GM20000 (cell line): ENCODE measurements at regions not wholly inside any gene's neighbourhood (a gene's known extent, or its start where the extent isn't known, plus 50 kb on each side); places are given as distances from the start of the nearest gene placed in this dataset.

ENCODE experiments used
- DNase-seq: peaks from one replicate; pipeline ENCODE4 v3.0.0; 2012; ENCODE audit warnings: low spot score
- CTCF ChIP-seq: IDR thresholded peaks from 2 replicates; pipeline ENCODE4 v1.5.1; 2012; ENCODE audit warnings: mild to moderate bottlenecking, control low read depth; ENCODE audit errors: extremely low read depth, missing control alignments

GRCh38 chr7:15005672-15006071 lies 103.1 kb upstream of the DGKB start:
- DNase-seq: no peak
- TF ChIP-seq CTCF: no peak

- DNase-seq: no peak
- TF ChIP-seq CTCF: no peak
These were observed 97.6 kb upstream of the DGKB start for GRCh38 chr7:15000157-15000556.

- no peak for TF ChIP-seq CTCF
These were observed 96.8 kb upstream of the DGKB start for GRCh38 chr7:14999331-14999730.

GRCh38 chr7:14995774-14996173 lies 93.2 kb upstream of the DGKB start:
- no peak for DNase-seq
- TF ChIP-seq CTCF: no peak

More at GRCh38 chr7:14999331-14999730, 96.8 kb upstream of the DGKB start:
- no peak for DNase-seq

GRCh38 chr7:14988941-14989340 lies 86.4 kb upstream of the DGKB start:
- no peak for TF ChIP-seq CTCF
- DNase-seq: no peak

GRCh38 chr7:14978687-14979086 lies 76.1 kb upstream of the DGKB start:
- no peak for TF ChIP-seq CTCF
- DNase-seq: no peak

GRCh38 chr7:14974688-14975087 lies 72.1 kb upstream of the DGKB start:
- TF ChIP-seq CTCF: no peak

More at GRCh38 chr7:14974688-14975087, 72.1 kb upstream of the DGKB start:
- DNase-seq: no peak
